H1 (cell line): ENCODE measurements at regions not wholly inside any gene's neighbourhood (a gene's known extent, or its start where the extent isn't known, plus 50 kb on each side); places are given as distances from the start of the nearest gene placed in this dataset.

Experiments
- CTCF ChIA-PET: fragments of 300-600 bp; sonication (Branson Sonifier 250); formaldehyde crosslinking; loops from one replicate; lab custom pipeline; 2021; ENCODE audit not compliant: partially characterized antibody; lab: Charles Lee
- POLR2A ChIA-PET: fragments of 300-600 bp; sonication (Branson Sonifier 250); formaldehyde crosslinking; loops from one replicate; lab custom pipeline; 2021; ENCODE audit warnings: inconsistent platforms; ENCODE audit not compliant: partially characterized antibody; lab: Charles Lee
- DNase-seq, 2 experiments: peaks; one replicate each; pipeline versions ENCODE4 v3.0.0 to v3.0.0-alpha.2; 2010 to 2022; ENCODE audit warnings: low spot score in 2 of 2, low read depth in 1 of 2, mixed read lengths in 1 of 2
- FAIRE-seq: peaks from 2 replicates; lab custom pipeline; 2011; peaks lifted over from hg19 to GRCh38; lab: Jason Lieb, UNC
- H2AFZ ChIP-seq: 2 replicates; pipeline ENCODE4 v1.8.1; 2012; ENCODE audit warnings: low read length, inconsistent platforms
- H2AK5ac ChIP-seq: 2 replicates; pipeline ENCODE4 v1.6.1; 2013; ENCODE audit warnings: low read depth, low read length
- H2BK120ac ChIP-seq: replicated peaks from 2 replicates; pipeline ENCODE3; 2013; ENCODE audit warnings: low read depth, low read length, inconsistent platforms
- H2BK12ac ChIP-seq: 2 replicates; pipeline ENCODE4 v1.6.1; 2013; ENCODE audit warnings: low read depth, low read length
- H2BK15ac ChIP-seq: 2 replicates; pipeline ENCODE4 v1.6.1; 2013; ENCODE audit warnings: low read length
- H2BK20ac ChIP-seq: 2 replicates; pipeline ENCODE4 v1.6.1; 2013; ENCODE audit warnings: low read length
- H2BK5ac ChIP-seq: 2 replicates; pipeline ENCODE4 v1.6.1; 2013; ENCODE audit warnings: low read depth, low read length
- H3K14ac ChIP-seq: 2 replicates; pipeline ENCODE4 v1.6.1; 2013; ENCODE audit warnings: inconsistent platforms; ENCODE audit not compliant: insufficient read length
- H3K18ac ChIP-seq: 2 replicates; pipeline ENCODE4 v1.6.1; 2013; ENCODE audit warnings: low read length; ENCODE audit errors: extremely low read depth
- H3K23ac ChIP-seq: 2 replicates; pipeline ENCODE4 v1.6.1; 2013; ENCODE audit warnings: inconsistent platforms; ENCODE audit not compliant: insufficient read length
- H3K23me2 ChIP-seq: 2 replicates; pipeline ENCODE4 v1.6.1; 2013; ENCODE audit warnings: low read depth, low read length
- H3K27ac ChIP-seq: 2 replicates; pipeline ENCODE4 v1.6.1; 2011; ENCODE audit warnings: low read depth, low read length, inconsistent platforms
- H3K27me3 ChIP-seq, 4 experiments: replicated peaks in 1 of 4; 1 replicate in 1 of 4; 2 replicates in 3 of 4; pipeline versions ENCODE4 v1.6.1 to v1.8.1; 2011 to 2013; ENCODE audit warnings: low read length in 3 of 4, mild to moderate bottlenecking in 3 of 4, inconsistent platforms in 2 of 4, mixed read lengths in 2 of 4, moderate library complexity in 1 of 4; ENCODE audit not compliant: control insufficient read depth in 3 of 4, insufficient read depth in 3 of 4; ENCODE audit errors: extremely low read depth in 1 of 4
- H3K36me3 ChIP-seq, 4 experiments: 2 replicates each; pipeline versions ENCODE4 v1.6.1 to v1.8.1; 2011 to 2013; ENCODE audit warnings: mild to moderate bottlenecking in 4 of 4, low read length in 3 of 4, moderate library complexity in 2 of 4, control low read depth in 1 of 4, inconsistent platforms in 1 of 4; ENCODE audit not compliant: insufficient read depth in 4 of 4, control insufficient read depth in 2 of 4
- H3K4ac ChIP-seq: replicated peaks from 2 replicates; pipeline ENCODE3; 2013; ENCODE audit warnings: low read length, low read depth, mixed read lengths, inconsistent platforms; ENCODE audit not compliant: insufficient read length
- H3K4me1 ChIP-seq, 4 experiments: replicated peaks in 1 of 4; 1 replicate in 1 of 4; 2 replicates in 3 of 4; pipeline versions ENCODE4 v1.6.1 to v1.8.1; 2011 to 2013; ENCODE audit warnings: low read length in 3 of 4, inconsistent platforms in 2 of 4, mixed read lengths in 1 of 4; ENCODE audit not compliant: insufficient read depth in 4 of 4, control insufficient read depth in 3 of 4
- H3K4me2 ChIP-seq, 2 experiments: 2 replicates each; pipeline versions ENCODE4 v1.6.1 to v1.8.1; 2011 to 2013; ENCODE audit warnings: low read depth in 2 of 2, low read length in 2 of 2, control low read depth in 1 of 2, inconsistent platforms in 1 of 2, mild to moderate bottlenecking in 1 of 2; ENCODE audit not compliant: insufficient read depth in 1 of 2
- H3K4me3 ChIP-seq, 4 experiments: fragments of 200-600, 300-600 bp in 1 of 4; sonication (generic), shearing (Covaris generic), sonication (Bioruptor Twin) in 1 of 4; 2 replicates each; pipeline versions ENCODE4 v1.5.1 to v1.8.1; 2011 to 2016; ENCODE audit warnings: low read length in 4 of 4, low read depth in 3 of 4, control low read depth in 2 of 4, inconsistent platforms in 2 of 4, mild to moderate bottlenecking in 2 of 4, mixed read lengths in 1 of 4, moderate library complexity in 1 of 4; ENCODE audit not compliant: insufficient read depth in 2 of 4; ENCODE audit errors: extremely low read depth in 1 of 4
- H3K56ac ChIP-seq: replicated peaks from 2 replicates; pipeline ENCODE3; 2013; ENCODE audit warnings: low read depth, mild to moderate bottlenecking, mixed read lengths, low read length, inconsistent platforms; ENCODE audit not compliant: insufficient read length
- H3K79me1 ChIP-seq: 2 replicates; pipeline ENCODE4 v1.6.1; 2013; ENCODE audit warnings: low read depth, low read length, control low read depth
- H3K79me2 ChIP-seq, 2 experiments: 2 replicates each; pipeline versions ENCODE4 v1.6.1 to v1.8.1; 2012 to 2013; ENCODE audit warnings: low read length in 2 of 2, mild to moderate bottlenecking in 2 of 2, inconsistent platforms in 1 of 2; ENCODE audit not compliant: insufficient read depth in 2 of 2, control insufficient read depth in 1 of 2
- H3K9ac ChIP-seq, 4 experiments: replicated peaks in 1 of 4; 1 replicate in 1 of 4; 2 replicates in 3 of 4; pipeline versions ENCODE4 v1.6.1 to v1.8.1; 2011 to 2013; ENCODE audit warnings: low read depth in 3 of 4, low read length in 3 of 4, control low read depth in 2 of 4, mild to moderate bottlenecking in 2 of 4, moderate library complexity in 2 of 4, inconsistent platforms in 1 of 4; ENCODE audit errors: extremely low read depth in 1 of 4
- H3K9me3 ChIP-seq, 2 experiments: 2 replicates each; pipeline versions ENCODE4 v1.6.1 to v1.8.1; 2012 to 2013; ENCODE audit warnings: mild to moderate bottlenecking in 2 of 2, moderate library complexity in 2 of 2, control low read depth in 1 of 2, inconsistent platforms in 1 of 2, low read depth in 1 of 2, low read length in 1 of 2, mixed read lengths in 1 of 2; ENCODE audit not compliant: insufficient read depth in 2 of 2
- H4K20me1 ChIP-seq, 2 experiments: replicated peaks in 1 of 2; 2 replicates each; pipeline versions ENCODE3 to v1.8.1; 2011 to 2013; ENCODE audit warnings: inconsistent platforms in 2 of 2, low read length in 2 of 2, mild to moderate bottlenecking in 1 of 2; ENCODE audit not compliant: insufficient read depth in 2 of 2, control insufficient read depth in 1 of 2
- H4K5ac ChIP-seq: 2 replicates; pipeline ENCODE4 v1.6.1; 2013; ENCODE audit warnings: low read length, low read depth, mixed read lengths, inconsistent platforms; ENCODE audit not compliant: insufficient read length
- H4K8ac ChIP-seq: 2 replicates; pipeline ENCODE4 v1.8.0; 2013; ENCODE audit warnings: mild to moderate bottlenecking, moderate library complexity, low read length, inconsistent platforms; ENCODE audit not compliant: insufficient read depth; ENCODE audit errors: extremely low read depth
- H4K91ac ChIP-seq: replicated peaks from 2 replicates; pipeline ENCODE3; 2013; ENCODE audit warnings: low read length, mixed read lengths, inconsistent platforms; ENCODE audit not compliant: insufficient read length
- FOSL1 ChIP-seq: IDR thresholded peaks from 2 replicates; pipeline ENCODE4 v1.6.1; 2011; ENCODE audit warnings: mild to moderate bottlenecking, low read depth, low read length, moderate library complexity; ENCODE audit not compliant: insufficient read depth
- HDAC2 ChIP-seq, 2 experiments: fragments of 300-600 bp in 1 of 2; sonication (generic) in 1 of 2; IDR thresholded peaks; 2 replicates each; pipeline ENCODE4 v1.6.1; 2011 to 2012; ENCODE audit warnings: low read depth in 2 of 2, low read length in 2 of 2, mild to moderate bottlenecking in 2 of 2, moderate library complexity in 2 of 2, borderline replicate concordance in 1 of 2, inconsistent platforms in 1 of 2
- JUN ChIP-seq: IDR thresholded peaks from 2 replicates; pipeline ENCODE4 v1.6.1; 2011; ENCODE audit warnings: low read depth, mild to moderate bottlenecking, improper control_type of control experiment, low read length
- KDM4A ChIP-seq: IDR thresholded peaks from one replicate; pipeline ENCODE4 v1.7.1; 2012; ENCODE audit warnings: low read depth, mild to moderate bottlenecking, moderate library complexity, low read length, inconsistent platforms; ENCODE audit not compliant: severe bottlenecking
- KDM5A ChIP-seq: fragments of 200-600 bp; IDR thresholded peaks from 2 replicates; pipeline ENCODE4 v1.7.1; 2012; ENCODE audit warnings: mild to moderate bottlenecking, low read length, inconsistent platforms, mixed read lengths
- NANOG ChIP-seq: IDR thresholded peaks from 2 replicates; pipeline ENCODE4 v1.6.1; 2011; ENCODE audit warnings: low read length, low read depth, mild to moderate bottlenecking, inconsistent platforms; ENCODE audit not compliant: insufficient read depth, poor library complexity, severe bottlenecking
- SIX5 ChIP-seq: IDR thresholded peaks from 2 replicates; pipeline ENCODE4 v1.6.1; 2011; ENCODE audit warnings: mild to moderate bottlenecking, low read depth, low read length
- SP1 ChIP-seq: IDR thresholded peaks from 2 replicates; pipeline ENCODE4 v1.6.1; 2011; ENCODE audit warnings: low read depth, low read length
- TBP ChIP-seq: IDR thresholded peaks from 2 replicates; pipeline ENCODE4 v1.6.1; 2011; ENCODE audit warnings: low read depth, low read length, improper control_type of control experiment
- TCF12 ChIP-seq: IDR thresholded peaks from 2 replicates; pipeline ENCODE4 v1.6.1; 2011; ENCODE audit warnings: low read depth, mild to moderate bottlenecking, low read length
- TEAD4 ChIP-seq: IDR thresholded peaks from 2 replicates; pipeline ENCODE4 v1.6.1; 2012; ENCODE audit warnings: low read depth, low read length, inconsistent platforms, mixed read lengths
- WGBS, 2 experiments: shearing (Covaris generic) in 1 of 2; methylation state at CpG; one replicate each; pipeline versions ENCODE4 v1.1.6 to v1.1.7; 2013 to 2015; ENCODE audit warnings: low lambda C conversion rate in 2 of 2, mixed read lengths in 2 of 2, inconsistent platforms in 1 of 2, low coverage in 1 of 2, missing lambda C conversion rate in 1 of 2; ENCODE audit not compliant: insufficient replicate concordance in 2 of 2, insufficient coverage in 1 of 2, insufficient read length in 1 of 2; ENCODE audit errors: extremely low coverage in 1 of 2, missing lambda C conversion rate in 1 of 2; 5-methylcytosine and 5-hydroxymethylcytosine counted together
- TF ChIP-seq, protein P1 (sequence below): IDR thresholded peaks from 2 replicates; pipeline ENCODE4 v1.6.1; 2012; ENCODE audit warnings: inconsistent platforms

DNA sequence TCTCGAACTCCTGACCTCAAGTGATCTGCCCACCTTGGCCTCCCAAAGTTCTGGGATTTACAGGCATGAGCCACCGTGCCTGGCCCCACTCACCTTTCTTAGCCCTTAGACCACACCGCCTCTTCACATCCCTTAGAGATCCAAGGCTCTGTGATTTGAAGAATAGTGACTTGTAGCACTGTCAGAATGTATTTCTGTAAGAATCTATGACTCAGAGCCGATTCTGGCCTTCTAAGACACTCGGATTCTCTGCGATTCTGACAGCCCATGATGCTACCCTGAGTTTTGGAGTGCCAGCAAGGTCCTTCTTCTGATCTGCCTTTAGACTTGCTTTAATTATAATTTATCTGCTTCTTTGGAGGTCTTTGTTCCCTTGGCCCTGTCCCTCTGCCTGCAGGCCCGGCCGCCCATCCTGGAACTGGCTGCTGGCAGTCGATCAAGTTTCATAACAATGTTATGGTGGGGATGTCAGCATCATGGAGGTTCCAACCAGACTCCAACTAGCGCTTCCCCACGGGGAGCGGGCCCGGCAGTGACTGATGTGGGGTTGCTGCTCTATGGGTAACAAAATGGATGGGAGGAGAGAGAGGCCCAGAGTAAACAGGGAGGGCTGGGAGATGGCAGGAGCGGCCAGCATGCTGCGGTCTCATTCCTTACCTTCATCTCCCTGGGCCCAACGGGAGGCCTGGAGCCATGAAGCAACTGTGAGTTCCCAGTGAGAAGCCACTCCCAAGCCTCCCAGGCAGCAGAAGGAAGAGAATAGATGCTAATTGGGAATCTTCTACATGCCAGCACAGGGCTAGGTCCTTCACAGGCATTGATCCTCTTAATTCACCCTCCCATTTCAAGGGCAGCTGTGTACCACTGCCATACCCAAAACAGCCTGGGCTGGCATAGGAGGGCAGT is 55.7 kb upstream of the RASD2 start:
- H3K27ac ChIP-seq = no peak overlapping the region
- H3K56ac ChIP-seq = no peak overlapping the region
- no peak overlapping the region for H3K9ac ChIP-seq
- no peak overlapping the region for H3K4me3 ChIP-seq
- peaks cover 0 to 9% (median 0%) of the 10 kb centered on the region in 4 experiments; a peak in 4 of 7 replicates for H3K27me3 ChIP-seq
- H3K14ac ChIP-seq = no peak overlapping the region
- H3K4me2 ChIP-seq = no peak overlapping the region
- no peaks in the 10 kb centered on the region for H3K79me2 ChIP-seq
- no peak overlapping the region for H2AFZ ChIP-seq
- H3K23ac ChIP-seq = no peak overlapping the region
- no peak overlapping the region for H4K5ac ChIP-seq
- 91% methylated on average over 16 of the region's 16 CpGs; no CpG with 5 or more reads in 1 of the 2 experiments for WGBS, 2 experiments
- H2AK5ac ChIP-seq = no peak overlapping the region
- H2BK12ac ChIP-seq = no peak overlapping the region
- no peak overlapping the region for H2BK120ac ChIP-seq
- no peak overlapping the region for H4K91ac ChIP-seq
- no peaks in the 10 kb centered on the region for H3K79me1 ChIP-seq
- H3K23me2 ChIP-seq = no peaks in the 10 kb centered on the region
- H2BK15ac ChIP-seq = no peak overlapping the region
- no peak for DNase-seq
- no peak overlapping the region for H2BK20ac ChIP-seq
- no peaks in the 10 kb centered on the region for H3K9me3 ChIP-seq
- no peak overlapping the region for H3K18ac ChIP-seq
- CTCF ChIA-PET = no interaction called here
- H4K8ac ChIP-seq = no peak overlapping the region; the same call in 1 of the 2 replicates
- FAIRE-seq = no peak
- H3K36me3 ChIP-seq = no peaks in the 10 kb centered on the region
- POLR2A ChIA-PET = no interaction called here
- H3K4ac ChIP-seq = no peak overlapping the region
- no peaks in the 10 kb centered on the region; a peak in 1 of 7 replicates for H3K4me1 ChIP-seq
- no peak overlapping the region for H2BK5ac ChIP-seq
- H4K20me1 ChIP-seq = no peaks in the 10 kb centered on the region
- no peak for TF ChIP-seq HDAC2 (IDR thresholded peaks at IDR 0.05; ENCODE audit: borderline replicate concordance in 1 of 2, low read depth in 2 of 2, low read length in 2 of 2)
- no peak for TF ChIP-seq SP1
- TF ChIP-seq, protein P1, sequence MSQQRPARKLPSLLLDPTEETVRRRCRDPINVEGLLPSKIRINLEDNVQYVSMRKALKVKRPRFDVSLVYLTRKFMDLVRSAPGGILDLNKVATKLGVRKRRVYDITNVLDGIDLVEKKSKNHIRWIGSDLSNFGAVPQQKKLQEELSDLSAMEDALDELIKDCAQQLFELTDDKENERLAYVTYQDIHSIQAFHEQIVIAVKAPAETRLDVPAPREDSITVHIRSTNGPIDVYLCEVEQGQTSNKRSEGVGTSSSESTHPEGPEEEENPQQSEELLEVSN = no peak
- TF ChIP-seq JUN = no peak
- TF ChIP-seq NANOG = no peak
- no peak for TF ChIP-seq TBP
- no peak for TF ChIP-seq TCF12
- no peak for TF ChIP-seq FOSL1
- no peak for TF ChIP-seq TEAD4
- no peak for TF ChIP-seq KDM4A
- no peak for TF ChIP-seq SIX5
- TF ChIP-seq KDM5A = no peak
